ENCODE measurements at regions not wholly inside any gene's neighbourhood (a gene's known extent, or its start where the extent isn't known, plus 50 kb on each side); places are given as distances from the start of the nearest gene placed in this dataset.

- DNase-seq (ENCODE audit: extremely low spot score, insufficient read length, low read depth) (no peak), FAIRE-seq (no peak)
Observed at GRCh38 chr12:108019862-108020261, 109.2 kb upstream of the WSCD2 start.

GRCh38 chr12:108021141-108021540, 107.9 kb upstream of the WSCD2 start:
- DNase-seq (ENCODE audit: extremely low spot score, insufficient read length, low read depth): no peak
- FAIRE-seq: no peak

GRCh38 chr12:108021949-108022522, 107.1 kb upstream of the WSCD2 start:
- DNase-seq (ENCODE audit: extremely low spot score, insufficient read length, low read depth) (no peak), FAIRE-seq (no peak)

GRCh38 chr12:108029051-108029835, 99.8 kb upstream of the WSCD2 start:
- DNase-seq (ENCODE audit: extremely low spot score, insufficient read length, low read depth) (no peak), FAIRE-seq (no peak)

- FAIRE-seq: no peak
Observed at GRCh38 chr12:108033090-108033489, 96.0 kb upstream of the WSCD2 start.

GRCh38 chr12:108035372-108035771, 93.7 kb upstream of the WSCD2 start:
- no peak for DNase-seq (ENCODE audit: extremely low spot score, insufficient read length, low read depth)
- FAIRE-seq: no peak

More at GRCh38 chr12:108033090-108033489, 96.0 kb upstream of the WSCD2 start:
- no peak for DNase-seq (ENCODE audit: extremely low spot score, insufficient read length, low read depth)

- FAIRE-seq (no peak), DNase-seq (ENCODE audit: extremely low spot score, insufficient read length, low read depth) (no peak)
Observed at GRCh38 chr12:108037960-108038359, 91.1 kb upstream of the WSCD2 start.

GRCh38 chr12:108039794-108040193, 89.3 kb upstream of the WSCD2 start:
- DNase-seq (ENCODE audit: extremely low spot score, insufficient read length, low read depth) (no peak), FAIRE-seq (no peak)

GRCh38 chr12:108040947-108041346, 88.1 kb upstream of the WSCD2 start:
- DNase-seq (ENCODE audit: extremely low spot score, insufficient read length, low read depth) (no peak), FAIRE-seq (no peak)

- DNase-seq (ENCODE audit: extremely low spot score, insufficient read length, low read depth) (no peak), FAIRE-seq (no peak)
Observed at GRCh38 chr12:108043286-108043685, 85.8 kb upstream of the WSCD2 start.

- DNase-seq (ENCODE audit: extremely low spot score, insufficient read length, low read depth): no peak
- no peak for FAIRE-seq
Observed at GRCh38 chr12:108043750-108044533, 85.1 kb upstream of the WSCD2 start.

- no peak for DNase-seq (ENCODE audit: extremely low spot score, insufficient read length, low read depth)
- no peak for FAIRE-seq
Observed at GRCh38 chr12:108046135-108046534, 83.0 kb upstream of the WSCD2 start.

GRCh38 chr12:108046650-108047049, 82.4 kb upstream of the WSCD2 start:
- no peak for FAIRE-seq
- no peak for DNase-seq (ENCODE audit: extremely low spot score, insufficient read length, low read depth)

- DNase-seq (ENCODE audit: extremely low spot score, insufficient read length, low read depth): no peak
Observed at GRCh38 chr12:108047071-108047550, 82.0 kb upstream of the WSCD2 start.

GRCh38 chr12:108048686-108049085, 80.4 kb upstream of the WSCD2 start:
- FAIRE-seq: no peak
- DNase-seq (ENCODE audit: extremely low spot score, insufficient read length, low read depth): no peak

More at GRCh38 chr12:108047071-108047550, 82.0 kb upstream of the WSCD2 start:
- no peak for FAIRE-seq

- FAIRE-seq: no peak
- no peak for DNase-seq (ENCODE audit: extremely low spot score, insufficient read length, low read depth)
Observed at GRCh38 chr12:108050696-108051095, 78.4 kb upstream of the WSCD2 start.

GRCh38 chr12:108052260-108052659, 76.8 kb upstream of the WSCD2 start:
- FAIRE-seq: no peak

GRCh38 chr12:108053512-108053911, 75.6 kb upstream of the WSCD2 start:
- FAIRE-seq: no peak
- DNase-seq (ENCODE audit: extremely low spot score, insufficient read length, low read depth): no peak

More at GRCh38 chr12:108052260-108052659, 76.8 kb upstream of the WSCD2 start:
- no peak for DNase-seq (ENCODE audit: extremely low spot score, insufficient read length, low read depth)

GRCh38 chr12:108054496-108054895, 74.6 kb upstream of the WSCD2 start:
- DNase-seq (ENCODE audit: extremely low spot score, insufficient read length, low read depth): no peak
- FAIRE-seq: no peak

GRCh38 chr12:108055141-108055540, 73.9 kb upstream of the WSCD2 start:
- FAIRE-seq: no peak
- no peak for DNase-seq (ENCODE audit: extremely low spot score, insufficient read length, low read depth)

GRCh38 chr12:108060067-108060466, 69.0 kb upstream of the WSCD2 start:
- DNase-seq (ENCODE audit: extremely low spot score, insufficient read length, low read depth): no peak
- no peak for FAIRE-seq
